NAMALWA (cell line): ENCODE measurements at regions not wholly inside any gene's neighbourhood (a gene's known extent, or its start where the extent isn't known, plus 50 kb on each side); places are given as distances from the start of the nearest gene placed in this dataset.

Experiments
- DNase-seq: peaks from one replicate; pipeline ENCODE4 v3.0.0-alpha.2; 2015; ENCODE audit warnings: low spot score

- no peak for DNase-seq
These were observed 1215.3 kb downstream of the BRD1 start for GRCh38 chr22:48612077-48612995.

GRCh38 chr22:48609279-48609865, 1218.3 kb downstream of the BRD1 start:
- DNase-seq, result no peak

GRCh38 chr22:48607901-48608662, 1219.6 kb downstream of the BRD1 start:
- no peak for DNase-seq

- DNase-seq, result no peak
These were observed 1220.9 kb downstream of the BRD1 start for GRCh38 chr22:48606684-48607307.

- no peak for DNase-seq
These were observed 1221.7 kb downstream of the BRD1 start for GRCh38 chr22:48605856-48606481.

- no peak for DNase-seq
These were observed 1222.5 kb downstream of the BRD1 start for GRCh38 chr22:48605125-48605524.

- DNase-seq, result no peak
These were observed 1223.9 kb downstream of the BRD1 start for GRCh38 chr22:48603621-48604320.

- DNase-seq, result no peak
These were observed 1224.7 kb downstream of the BRD1 start for GRCh38 chr22:48602805-48603518.

GRCh38 chr22:48600681-48601080, 1227.0 kb downstream of the BRD1 start:
- no peak for DNase-seq

GRCh38 chr22:48600171-48600570, 1227.5 kb downstream of the BRD1 start:
- DNase-seq, result no peak

- DNase-seq, result no peak
These were observed 1228.3 kb downstream of the BRD1 start for GRCh38 chr22:48599346-48599745.

GRCh38 chr22:48596111-48596850, 1231.4 kb downstream of the BRD1 start:
- DNase-seq, result no peak

GRCh38 chr22:48595511-48595905, 1232.2 kb downstream of the BRD1 start:
- DNase-seq, result no peak

- no peak for DNase-seq
These were observed 1232.7 kb downstream of the BRD1 start for GRCh38 chr22:48594757-48595510.

GRCh38 chr22:48594016-48594756, 1233.5 kb downstream of the BRD1 start:
- no peak for DNase-seq

GRCh38 chr22:48593551-48593950, 1234.1 kb downstream of the BRD1 start:
- no peak for DNase-seq

GRCh38 chr22:48592931-48593330, 1234.7 kb downstream of the BRD1 start:
- DNase-seq, result no peak

GRCh38 chr22:48592488-48592887, 1235.2 kb downstream of the BRD1 start:
- DNase-seq, result no peak

GRCh38 chr22:48592066-48592345, 1235.7 kb downstream of the BRD1 start:
- DNase-seq, result no peak
